Activated CD4-positive, CD25-positive, alpha-beta regulatory T cell (primary cell): ENCODE measurements at regions not wholly inside any gene's neighbourhood (a gene's known extent, or its start where the extent isn't known, plus 50 kb on each side); places are given as distances from the start of the nearest gene placed in this dataset.
"Not testable (repeated sequence)": the region's sequence is repeated elsewhere in the genome, so short reads cannot be mapped to it uniquely, and the experiment has no call there.

Source experiments
- DNase-seq, 4 experiments: peaks; one replicate each; lab custom pipeline; 2025; lab: John Stamatoyannopoulos, UW

- DNase-seq: not testable (repeated sequence)
These were observed 305.3 kb upstream of the CYRIA start for GRCh38 chr2:16970948-16971347.

- no peak for DNase-seq
These were observed 296.9 kb upstream of the CYRIA start for GRCh38 chr2:16962505-16962904.

- no peak for DNase-seq
These were observed 294.9 kb upstream of the CYRIA start for GRCh38 chr2:16960579-16960978.

- no peak for DNase-seq
These were observed 292.6 kb upstream of the CYRIA start for GRCh38 chr2:16958266-16958665.

GRCh38 chr2:16952805-16953204 is 287.2 kb upstream of the CYRIA start:
- DNase-seq: no peak

- no peak for DNase-seq
These were observed 286.7 kb upstream of the CYRIA start for GRCh38 chr2:16952368-16952767.

GRCh38 chr2:16950436-16950835 is 284.8 kb upstream of the CYRIA start:
- no peak for DNase-seq

GRCh38 chr2:16948710-16949109 is 283.1 kb upstream of the CYRIA start:
- DNase-seq: no peak

- DNase-seq: no peak
These were observed 282.4 kb upstream of the CYRIA start for GRCh38 chr2:16948053-16948452.

GRCh38 chr2:16943279-16943958 is 277.8 kb upstream of the CYRIA start:
- DNase-seq: no peak

- no peak for DNase-seq
These were observed 274.6 kb upstream of the CYRIA start for GRCh38 chr2:16940214-16940613.

GRCh38 chr2:16939771-16940170 is 274.1 kb upstream of the CYRIA start:
- no peak for DNase-seq

- DNase-seq: no peak
These were observed 267.7 kb upstream of the CYRIA start for GRCh38 chr2:16933355-16933754.

- DNase-seq: no peak
These were observed 267.2 kb upstream of the CYRIA start for GRCh38 chr2:16932826-16933225.

- no peak for DNase-seq
These were observed 265.8 kb upstream of the CYRIA start for GRCh38 chr2:16931441-16931840.

- no peak for DNase-seq
These were observed 261.8 kb upstream of the CYRIA start for GRCh38 chr2:16927398-16927797.

- no peak for DNase-seq
These were observed 259.5 kb upstream of the CYRIA start for GRCh38 chr2:16925145-16925544.

GRCh38 chr2:16915341-16915755 is 249.7 kb upstream of the CYRIA start:
- DNase-seq: not testable (repeated sequence)

- no peak for DNase-seq
These were observed 246.1 kb upstream of the CYRIA start for GRCh38 chr2:16911746-16912145.

- DNase-seq: no peak
These were observed 243.0 kb upstream of the CYRIA start for GRCh38 chr2:16908656-16909055.

GRCh38 chr2:16907645-16908282 is 242.1 kb upstream of the CYRIA start:
- DNase-seq: no peak

GRCh38 chr2:16905325-16905724 is 239.7 kb upstream of the CYRIA start:
- not testable (repeated sequence) for DNase-seq

GRCh38 chr2:16900405-16901025 is 234.9 kb upstream of the CYRIA start:
- DNase-seq: no peak
